CD4-positive, alpha-beta T cell treated with Interleukin-15 for 4 hours (primary cell): ENCODE measurements at regions not wholly inside any gene's neighbourhood (a gene's known extent, or its start where the extent isn't known, plus 50 kb on each side); places are given as distances from the start of the nearest gene placed in this dataset.
"Not testable (repeated sequence)": the region's sequence is repeated elsewhere in the genome, so short reads cannot be mapped to it uniquely, and the experiment has no call there.

Experiments
- DNase-seq: peaks from one replicate; pipeline ENCODE4 v3.0.0-alpha.2; 2020; ENCODE audit warnings: low spot score

- DNase-seq: not testable (repeated sequence)
Observed at GRCh38 chr10:63848871-63849270, 327.7 kb downstream of the REEP3 start.

GRCh38 chr10:63862860-63863259 is 341.7 kb downstream of the REEP3 start:
- DNase-seq: no peak

GRCh38 chr10:63865210-63865609 is 344.0 kb downstream of the REEP3 start:
- DNase-seq: no peak

- peak; percentile 41 for DNase-seq
Observed at GRCh38 chr10:63866075-63866746, 345.0 kb downstream of the REEP3 start.

- DNase-seq: no peak
Observed at GRCh38 chr10:63866747-63867140, 345.5 kb downstream of the REEP3 start.

- DNase-seq: no peak
Observed at GRCh38 chr10:63878428-63878827, 357.2 kb downstream of the REEP3 start.

GRCh38 chr10:63883861-63884260 is 362.7 kb downstream of the REEP3 start:
- DNase-seq: no peak

DNA sequence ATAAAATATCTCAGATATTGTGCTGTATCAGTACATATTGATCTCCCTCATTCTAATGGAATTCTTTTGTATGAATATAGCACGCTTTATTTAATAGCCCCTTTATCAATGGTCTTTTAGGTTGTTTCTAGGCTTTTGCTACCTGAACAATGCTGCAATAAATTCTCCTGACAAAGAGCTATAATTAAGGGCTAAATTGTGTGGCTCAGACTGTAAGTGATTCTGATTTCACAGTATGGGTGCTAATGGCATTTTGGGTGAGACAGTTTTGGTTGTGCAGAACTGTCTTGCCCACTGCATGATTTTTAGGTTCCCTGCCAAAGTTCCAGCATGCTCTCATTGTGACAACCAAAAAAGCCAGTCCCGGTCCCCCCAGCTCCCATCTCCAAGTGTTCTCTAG is 363.2 kb downstream of the REEP3 start:
- no peak for DNase-seq

DNA sequence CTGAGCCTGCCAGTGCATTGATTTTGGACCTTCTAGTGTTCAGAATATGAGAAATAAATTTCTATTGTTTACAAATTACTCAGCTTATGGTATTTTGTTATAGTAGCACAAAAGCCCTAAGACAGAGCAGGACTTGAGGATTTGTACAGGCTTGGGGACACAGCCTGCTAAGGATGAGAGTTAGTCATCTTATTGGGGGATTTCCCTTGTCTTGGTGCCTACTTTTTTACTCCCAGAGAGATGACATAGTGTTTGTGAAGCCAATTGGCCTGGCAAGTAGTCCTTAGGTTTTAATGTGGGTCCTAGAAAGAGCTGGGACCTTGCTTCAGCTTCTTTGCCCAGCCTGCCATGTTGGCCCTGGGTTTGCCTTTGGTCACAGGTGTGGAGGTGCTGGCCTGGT is 364.0 kb downstream of the REEP3 start:
- no peak for DNase-seq

DNA sequence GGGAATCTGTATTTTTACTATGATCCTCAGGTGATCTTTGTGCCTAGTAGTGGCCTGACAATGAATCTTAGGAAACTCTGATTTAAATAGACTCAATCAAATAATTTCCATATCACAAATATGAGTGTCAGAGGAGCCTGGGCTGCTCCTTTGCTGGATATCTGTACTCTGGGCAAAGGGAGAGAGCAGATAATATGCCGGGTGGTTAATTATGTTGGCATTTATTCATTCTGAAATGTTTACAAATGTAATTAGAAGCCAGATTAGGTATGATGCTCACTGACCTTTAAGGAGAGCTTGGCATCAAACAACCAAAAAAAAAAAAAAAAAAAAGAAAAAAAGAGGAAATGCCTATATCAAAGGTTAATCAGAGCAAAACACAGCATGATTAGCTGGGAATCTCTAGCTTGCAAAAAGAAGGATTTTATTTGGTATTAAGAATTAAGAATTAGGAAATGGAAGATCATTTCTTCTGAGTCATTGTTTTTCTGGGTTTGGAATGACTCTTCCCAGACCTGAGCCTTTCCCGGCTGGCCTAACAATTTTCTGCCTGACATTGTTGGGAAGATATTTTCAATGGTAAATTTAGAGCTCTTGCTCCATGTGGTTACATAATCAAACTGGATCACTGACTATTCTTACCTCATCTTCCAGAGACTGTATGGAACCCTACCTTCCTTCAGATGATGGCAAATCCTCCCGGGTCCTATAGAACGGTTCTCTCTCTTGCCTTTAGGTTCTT is 365.3 kb downstream of the REEP3 start:
- no peak for DNase-seq

DNA sequence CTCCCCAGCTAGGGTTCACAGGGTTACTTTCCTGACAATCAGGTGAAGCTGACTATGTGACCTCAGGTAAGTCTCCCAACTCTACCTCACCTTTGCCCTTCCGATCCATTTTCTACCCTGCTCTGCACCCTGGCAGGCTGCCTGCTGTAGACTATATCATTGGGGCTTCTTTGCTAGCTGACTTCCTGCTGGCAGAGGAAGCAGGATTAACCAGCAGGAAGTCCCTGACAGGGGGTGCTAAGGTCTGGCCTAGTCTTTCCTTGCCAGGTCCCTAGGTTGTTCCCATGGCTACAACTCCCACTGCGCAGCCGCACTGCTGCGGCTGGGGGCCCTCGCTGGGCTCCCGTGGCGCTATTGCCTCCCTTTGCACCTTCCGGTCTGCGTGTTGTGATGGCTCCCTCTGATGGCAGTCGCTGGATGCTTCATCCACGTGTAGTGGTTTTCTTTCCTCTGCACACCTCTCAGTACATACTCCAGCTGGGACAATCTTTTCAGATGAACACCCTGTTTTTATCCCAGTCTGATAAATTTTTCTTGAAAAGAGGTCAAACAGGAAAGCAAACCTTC is 365.9 kb downstream of the REEP3 start:
- no peak for DNase-seq

- DNase-seq: no peak
Observed at GRCh38 chr10:63887600-63888370, 366.6 kb downstream of the REEP3 start.

- no peak for DNase-seq
Observed at GRCh38 chr10:63889803-63890202, 368.6 kb downstream of the REEP3 start.

DNA sequence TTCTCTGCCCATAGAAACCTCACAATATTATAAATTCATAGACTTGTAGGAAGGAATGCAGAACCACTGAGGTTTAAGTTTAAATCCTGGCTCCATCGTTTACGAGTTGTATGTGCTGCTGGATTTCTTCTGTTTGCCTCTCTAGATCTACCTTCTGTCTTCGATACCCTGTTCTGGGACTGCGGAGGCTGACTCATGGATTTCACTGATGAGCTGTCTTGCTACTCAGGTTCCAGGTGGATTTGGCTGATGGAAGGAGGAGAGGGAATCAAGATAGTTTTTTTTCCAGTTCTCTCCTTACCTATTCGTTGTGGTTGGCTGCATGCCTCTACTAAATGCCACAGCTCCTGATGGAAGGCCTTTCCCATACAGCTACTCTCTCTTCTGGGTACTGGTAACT is 375.8 kb downstream of the REEP3 start:
- no peak for DNase-seq

- no peak for DNase-seq
Observed at GRCh38 chr10:63899673-63900300, 378.6 kb downstream of the REEP3 start.

DNA sequence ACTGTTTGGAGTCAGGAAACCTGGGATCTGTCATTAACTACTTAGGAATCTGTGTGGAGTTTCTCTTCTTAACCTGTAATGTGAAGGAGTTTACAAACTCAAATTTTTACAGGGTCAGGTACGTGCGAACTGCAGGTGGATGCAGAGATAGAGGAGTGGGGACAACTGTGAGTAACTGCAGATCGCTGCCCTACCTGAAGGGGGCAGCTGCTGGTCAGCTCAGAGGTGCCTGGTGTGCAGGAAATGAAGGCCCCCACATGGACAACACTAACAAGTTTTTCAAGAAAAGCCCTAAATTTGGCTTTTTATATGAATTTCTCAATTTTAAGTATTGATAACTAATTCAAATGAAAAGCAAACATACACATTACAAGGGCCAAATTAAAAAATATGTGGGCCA is 380.0 kb downstream of the REEP3 start:
- no peak for DNase-seq

GRCh38 chr10:63901881-63902280 is 380.7 kb downstream of the REEP3 start:
- no peak for DNase-seq

DNA sequence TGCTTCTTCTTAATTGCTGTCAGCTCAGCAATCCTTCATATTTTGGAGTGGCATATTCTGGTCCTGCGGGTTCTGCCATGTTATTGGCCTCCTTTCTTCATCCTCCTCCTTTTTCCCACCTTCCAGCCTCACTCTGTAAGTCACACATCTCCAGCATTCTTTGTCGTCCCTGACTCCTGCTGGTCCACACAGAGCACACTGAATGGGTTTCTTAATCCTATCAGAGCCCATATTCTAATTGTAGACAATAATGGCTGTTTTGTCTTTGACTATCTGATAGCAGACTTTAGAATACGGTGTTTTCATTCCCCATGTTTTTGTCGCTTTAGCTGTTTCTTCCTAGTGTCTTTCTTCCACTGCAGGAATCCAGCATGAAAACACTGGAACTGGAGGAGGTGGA is 389.6 kb downstream of the REEP3 start:
- no peak for DNase-seq

- DNase-seq: no peak
Observed at GRCh38 chr10:63915240-63915639, 394.0 kb downstream of the REEP3 start.

- no peak for DNase-seq
Observed at GRCh38 chr10:63917363-63917762, 396.2 kb downstream of the REEP3 start.

DNA sequence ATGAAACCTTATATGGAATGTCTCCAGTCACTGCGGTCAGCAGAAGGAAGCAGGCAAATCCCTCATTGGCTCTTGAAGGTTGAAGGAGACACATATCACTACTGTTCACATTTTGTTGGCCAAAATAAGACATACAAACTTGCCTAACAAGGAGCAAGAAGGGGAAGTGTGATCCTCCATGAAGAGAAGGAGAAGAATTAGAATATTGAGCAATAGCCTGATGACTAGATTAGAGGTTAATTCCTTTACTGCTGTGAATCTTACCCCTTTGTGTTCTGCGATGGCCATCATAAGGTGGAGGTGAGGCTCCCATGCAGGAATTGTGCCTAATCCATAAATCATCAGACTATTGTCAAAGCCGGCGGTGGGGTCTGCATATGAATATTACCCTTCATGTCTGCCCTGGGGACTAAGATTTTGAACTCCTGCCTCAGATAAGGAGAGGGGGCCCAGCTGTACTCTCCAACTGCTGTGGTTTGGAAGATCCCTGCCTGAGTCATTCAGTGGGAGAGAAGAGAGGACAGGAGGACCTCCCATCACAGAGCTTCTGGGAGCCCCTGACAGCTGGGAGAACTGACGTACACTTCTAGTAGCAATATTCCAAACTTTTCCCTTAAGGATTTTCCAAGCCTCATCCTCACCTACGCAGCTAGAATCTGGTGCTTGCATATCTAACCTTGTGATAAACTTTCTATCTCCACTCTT is 398.5 kb downstream of the REEP3 start:
- no peak for DNase-seq

- DNase-seq: no peak
Observed at GRCh38 chr10:63920926-63921325, 399.7 kb downstream of the REEP3 start.
